Astrocyte of the spinal cord (primary cell): ENCODE measurements at regions not wholly inside any gene's neighbourhood (a gene's known extent, or its start where the extent isn't known, plus 50 kb on each side); places are given as distances from the start of the nearest gene placed in this dataset.
"Not testable (repeated sequence)": the region's sequence is repeated elsewhere in the genome, so short reads cannot be mapped to it uniquely, and the experiment has no call there.

Experiments
- DNase-seq: peaks from one replicate; pipeline ENCODE4 v3.0.0; 2011; ENCODE audit warnings: low read depth, low spot score
- H3K4me3 ChIP-seq: 2 replicates; pipeline ENCODE4 v1.5.1; 2011; ENCODE audit warnings: low read depth, mild to moderate bottlenecking, low read length, moderate library complexity
- CTCF ChIP-seq: IDR thresholded peaks from 2 replicates; pipeline ENCODE4 v1.5.1; 2012; ENCODE audit warnings: low read depth, mild to moderate bottlenecking, low read length, inconsistent platforms
- in situ Hi-C: cut with HindIII; loops from 2 replicates; pipeline ENCODE4 v1.10.0; 2017; ENCODE audit warnings: low sequenced_read_pairs

- no peak for TF ChIP-seq CTCF
- H3K4me3 ChIP-seq = no peak overlapping the region
- in situ Hi-C loops = no loop called here
- DNase-seq = no peak
Measured at GRCh38 chr15:81056304-81056703, 55.6 kb downstream of the TLNRD1 start.

- no peak overlapping the region for H3K4me3 ChIP-seq
- in situ Hi-C loops = no loop called here
- no peak for TF ChIP-seq CTCF
- DNase-seq = no peak
Measured at GRCh38 chr15:81060470-81060869, 59.7 kb downstream of the TLNRD1 start.

GRCh38 chr15:81060907-81061306 lies 60.2 kb downstream of the TLNRD1 start:
- in situ Hi-C loops = no loop called here
- TF ChIP-seq CTCF = no peak
- no peak for DNase-seq
- no peak overlapping the region for H3K4me3 ChIP-seq

- in situ Hi-C loops = no loop called here
- no peak for TF ChIP-seq CTCF
- DNase-seq = no peak
- no peak overlapping the region for H3K4me3 ChIP-seq
Measured at GRCh38 chr15:81061490-81062253, 60.9 kb downstream of the TLNRD1 start.

GRCh38 chr15:81062937-81063336 lies 62.2 kb downstream of the TLNRD1 start:
- no peak for DNase-seq
- TF ChIP-seq CTCF = no peak
- H3K4me3 ChIP-seq = no peak overlapping the region
- in situ Hi-C loops = no loop called here

- DNase-seq = no peak
- no peak for TF ChIP-seq CTCF
- in situ Hi-C loops = no loop called here
- no peak overlapping the region for H3K4me3 ChIP-seq
Measured at GRCh38 chr15:81064253-81064652, 63.5 kb downstream of the TLNRD1 start.

- in situ Hi-C loops, DNase-seq, H3K4me3 ChIP-seq: not testable (repeated sequence)
Measured at GRCh38 chr15:81067567-81067966, 66.5 kb upstream of the CFAP161 start.
